Stimulated activated CD8-positive, alpha-beta memory T cell treated with anti-CD3 and anti-CD28 coated beads, Interleukin-4, amount 100 ng/mL, for 48 hours (primary cell): ENCODE measurements at regions not wholly inside any gene's neighbourhood (a gene's known extent, or its start where the extent isn't known, plus 50 kb on each side); places are given as distances from the start of the nearest gene placed in this dataset.
A peak's percentile ranks its signal among the peaks of the same experiment; 100 is the strongest.

Experiments
- DNase-seq: peaks from one replicate; pipeline ENCODE4 v3.0.0-alpha.2; 2020

DNA sequence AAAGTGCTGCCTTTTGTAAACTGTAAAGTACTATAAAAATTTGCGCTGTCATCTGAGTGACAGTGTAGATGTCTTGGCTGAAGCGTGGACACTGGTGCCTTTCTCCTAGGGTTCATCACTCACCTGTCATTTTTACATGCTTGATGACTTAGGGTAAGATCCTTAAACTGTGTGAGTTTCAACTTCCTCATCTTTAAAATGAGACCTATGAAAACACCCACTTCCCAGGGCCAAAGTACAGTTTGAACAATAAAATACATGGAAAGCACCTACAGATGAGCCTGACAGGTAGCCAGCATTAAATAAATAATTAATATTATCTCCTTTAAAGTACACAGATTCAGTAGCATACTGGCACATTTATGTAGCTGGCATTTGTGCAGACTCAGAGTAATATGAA, 309.9 kb downstream of the CHRM3 start:
- DNase-seq = no peak

DNA sequence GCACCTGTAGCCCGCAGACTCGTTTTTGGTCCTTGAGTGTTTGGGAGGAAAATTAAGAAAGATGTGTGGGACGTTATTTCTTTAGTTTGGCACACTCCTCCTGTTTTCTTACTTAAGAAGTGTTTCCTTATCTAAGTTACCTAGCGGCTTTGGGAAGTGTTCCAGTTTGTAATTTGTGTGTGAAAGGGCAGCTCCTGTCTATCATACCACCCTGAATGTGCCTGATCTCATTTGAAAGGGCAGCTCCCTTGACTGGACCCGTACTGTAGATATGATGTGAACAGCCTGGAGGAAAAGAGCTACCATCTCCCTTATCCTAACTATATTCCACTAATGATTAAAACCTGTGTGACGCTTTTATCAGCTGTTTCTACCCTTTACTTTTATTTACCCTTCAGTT, 314.3 kb downstream of the CHRM3 start:
- DNase-seq = no peak

DNA sequence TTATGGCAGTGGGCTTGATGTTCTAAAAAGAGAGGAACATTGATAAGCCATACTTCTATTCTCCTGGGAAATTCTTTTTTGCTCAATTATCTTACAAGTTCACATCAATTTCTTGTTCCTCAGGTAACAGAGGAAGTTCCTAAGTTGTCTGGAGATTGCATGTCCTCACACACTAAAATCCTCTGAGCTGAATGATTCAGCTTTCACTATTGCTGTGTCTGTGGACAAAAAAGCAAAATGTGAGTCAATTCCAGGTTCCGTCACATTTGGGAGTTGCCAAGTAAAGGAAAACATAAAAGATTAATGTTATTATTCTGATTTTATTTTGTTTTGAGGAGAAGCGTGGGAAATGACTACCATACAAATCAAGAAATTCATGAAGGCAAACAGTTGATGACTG, 316.7 kb downstream of the CHRM3 start:
- DNase-seq = no peak

DNA sequence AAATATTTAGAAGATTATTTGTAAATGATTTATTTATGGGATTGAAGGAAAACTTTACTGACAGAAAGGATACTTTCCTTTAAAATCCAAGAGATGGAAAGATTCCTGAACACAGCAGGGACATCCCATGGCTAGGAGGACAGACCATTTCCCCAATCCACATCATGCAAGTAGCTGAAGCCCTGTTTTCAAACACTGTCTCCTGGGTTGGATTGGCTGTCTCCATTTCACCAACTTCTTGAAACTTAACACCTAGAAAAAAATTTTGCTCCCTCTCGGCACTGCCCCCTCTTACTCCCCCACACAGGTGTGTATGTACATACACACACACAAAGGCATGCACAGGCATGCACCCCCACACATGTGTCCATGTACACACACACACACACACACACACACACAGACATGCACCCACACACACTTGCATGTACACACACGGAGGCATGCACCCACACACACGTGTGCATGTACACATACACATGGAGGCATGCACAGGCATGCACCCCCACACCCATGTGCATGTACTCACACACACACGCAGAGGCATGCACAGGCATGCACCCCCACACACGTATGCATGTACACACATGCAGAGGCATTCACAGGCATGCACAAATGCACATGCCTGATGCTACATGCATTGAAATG, 320.0 kb downstream of the CHRM3 start:
- DNase-seq = no peak

DNA sequence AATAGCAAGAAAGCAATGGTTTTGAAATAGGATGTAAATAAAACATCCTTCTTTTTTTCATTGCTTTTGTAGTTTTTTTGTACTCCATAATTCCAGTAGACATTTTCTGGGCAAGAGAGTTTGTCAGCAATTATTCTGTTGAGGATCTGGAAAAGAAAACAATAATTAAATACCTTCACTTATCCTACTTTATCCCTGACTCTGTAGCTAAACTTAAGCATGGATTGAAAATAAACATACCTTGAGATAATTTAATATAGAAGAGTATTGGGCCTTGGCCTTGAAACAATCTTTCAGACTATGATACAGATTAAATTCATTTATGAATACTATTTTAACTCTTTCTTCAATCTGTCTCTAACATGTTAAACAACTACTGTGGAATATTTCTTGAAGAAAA, 321.2 kb downstream of the CHRM3 start:
- DNase-seq = no peak

DNA sequence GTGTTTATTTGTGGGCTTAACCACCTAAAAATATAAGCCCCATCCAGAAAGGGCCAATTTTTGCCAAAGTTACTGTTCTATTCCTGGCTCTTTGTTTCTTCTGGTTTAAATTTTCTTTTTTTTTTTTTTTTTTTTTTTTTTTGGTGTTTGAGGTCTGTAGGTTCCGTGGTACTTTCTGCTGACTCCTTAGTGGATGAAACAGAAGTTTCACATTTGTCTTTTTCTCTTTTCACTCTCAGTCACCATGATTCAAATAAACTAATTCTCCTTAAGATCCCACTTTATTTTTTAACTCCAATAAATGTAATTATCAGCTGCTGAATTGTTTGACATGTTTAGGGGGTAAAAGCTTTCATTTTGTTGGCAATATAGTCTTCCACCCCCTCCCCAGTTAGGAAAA, 322.3 kb downstream of the CHRM3 start:
- no peak for DNase-seq

DNA sequence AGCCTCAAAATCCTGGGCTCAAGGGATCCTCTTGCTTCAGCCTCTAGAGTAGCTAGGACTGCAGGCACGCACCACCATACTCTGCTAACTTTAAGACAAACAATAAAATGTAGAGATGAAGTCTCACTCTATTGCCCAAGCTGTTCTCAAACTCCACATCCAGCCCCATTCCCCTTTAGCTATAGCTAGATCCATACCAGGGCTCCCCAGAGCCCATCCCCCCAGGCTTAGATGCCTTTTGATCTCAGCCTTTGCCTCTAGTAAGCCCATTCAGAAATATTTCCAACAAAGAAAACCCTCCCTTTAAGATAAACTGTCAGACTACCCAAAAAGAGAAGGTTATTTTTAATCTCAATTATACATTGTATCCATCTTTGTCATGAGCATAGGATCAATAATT, 325.4 kb downstream of the CHRM3 start:
- no peak for DNase-seq

DNA sequence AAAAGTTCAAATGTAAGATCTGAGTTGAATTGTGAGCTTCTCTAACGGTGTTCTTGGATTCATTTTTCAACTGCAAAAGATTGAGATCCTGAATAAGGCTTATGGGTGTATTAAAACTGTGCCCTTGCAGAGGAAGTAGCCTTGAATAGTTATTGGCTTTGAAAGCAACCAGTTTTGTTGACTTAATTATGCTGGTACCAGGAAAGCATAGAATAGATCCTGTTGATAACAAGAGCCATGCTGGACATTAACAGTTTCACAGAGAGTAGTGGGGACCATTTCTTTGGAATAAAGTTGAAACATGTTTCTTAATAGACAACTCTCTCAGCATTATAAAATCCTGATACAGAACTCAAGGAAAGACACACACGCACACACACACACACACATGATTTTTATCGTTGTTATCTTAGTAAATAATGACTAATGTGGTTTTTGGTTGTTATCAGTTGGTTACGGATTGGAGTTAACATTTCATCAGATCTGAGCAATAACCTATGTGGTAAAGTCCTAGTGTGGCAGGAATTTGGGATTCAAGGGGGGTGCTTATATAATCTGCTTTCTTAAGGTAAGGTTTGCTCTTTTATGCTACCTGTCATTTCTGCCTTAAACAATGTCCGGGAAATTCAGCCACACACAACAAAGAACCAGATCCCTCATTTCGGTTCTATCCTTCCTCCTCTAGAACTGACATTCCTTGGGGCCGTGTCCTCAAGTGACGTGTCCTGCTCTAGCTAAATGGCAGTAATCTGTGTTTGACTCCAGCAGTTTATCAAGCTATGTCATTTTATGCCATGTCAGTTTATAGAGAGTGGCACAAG, 330.9 kb downstream of the CHRM3 start:
- DNase-seq = no peak

DNA sequence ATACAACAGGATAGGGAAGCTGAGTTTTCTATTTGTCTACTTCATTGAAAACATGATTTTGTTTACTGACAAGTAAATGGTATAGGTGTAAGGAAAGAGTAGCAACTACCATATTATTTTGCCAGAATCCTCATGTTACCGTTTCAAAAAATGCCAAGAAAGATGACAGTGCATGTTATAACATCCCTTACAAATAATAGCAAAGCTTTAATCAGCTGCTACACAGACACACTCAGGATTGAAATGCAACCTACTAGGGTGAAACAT, 331.5 kb downstream of the CHRM3 start:
- no peak for DNase-seq

DNA sequence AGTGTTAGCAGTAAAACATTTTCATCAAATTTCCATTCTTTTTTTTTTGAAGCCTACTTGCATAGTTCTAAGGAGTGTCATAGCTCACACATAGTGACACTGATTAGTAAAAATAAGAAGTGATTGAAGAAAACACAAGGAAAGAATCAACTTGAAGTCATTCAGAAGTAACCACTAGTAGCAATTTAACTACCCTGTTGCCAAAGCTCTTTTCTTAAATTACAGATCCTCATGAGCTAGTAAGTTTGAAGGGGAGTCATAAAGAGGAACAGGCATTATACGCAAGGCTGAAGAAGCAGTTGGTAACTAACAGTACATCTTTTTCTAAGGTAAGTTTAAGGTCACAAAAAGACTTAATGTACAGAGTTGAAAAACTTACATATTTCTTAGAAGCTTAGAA, 332.2 kb downstream of the CHRM3 start:
- DNase-seq = no peak

DNA sequence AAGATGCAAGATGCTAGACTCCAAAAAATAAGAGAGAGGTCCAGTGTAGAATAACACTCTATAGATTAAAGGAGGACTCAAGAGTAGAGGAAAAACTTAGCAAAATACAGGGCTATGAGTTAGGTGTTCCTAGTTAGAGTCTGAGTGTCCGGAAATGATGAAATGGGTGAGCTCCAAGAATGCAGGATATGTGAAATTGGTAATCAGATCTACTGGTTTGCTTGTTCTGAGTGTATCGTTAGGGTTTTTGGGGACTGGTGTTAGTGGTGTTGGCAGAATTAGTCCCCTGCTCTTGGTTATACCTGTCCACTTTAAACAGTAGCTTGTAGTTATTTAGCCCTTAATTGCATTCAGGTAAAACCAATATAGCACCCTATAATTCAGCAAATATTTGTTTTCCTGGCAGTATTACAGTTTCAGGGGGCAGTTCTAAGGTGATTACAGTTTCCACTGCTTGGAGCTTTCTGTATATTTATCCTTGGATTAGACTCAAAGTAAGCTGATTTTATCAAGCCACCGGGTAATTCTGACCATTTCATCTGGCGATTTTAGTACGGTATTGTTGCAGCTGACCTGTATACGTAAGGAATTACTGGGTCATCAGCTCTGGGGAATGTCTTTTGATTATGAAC, 332.7 kb downstream of the CHRM3 start:
- no peak for DNase-seq

DNA sequence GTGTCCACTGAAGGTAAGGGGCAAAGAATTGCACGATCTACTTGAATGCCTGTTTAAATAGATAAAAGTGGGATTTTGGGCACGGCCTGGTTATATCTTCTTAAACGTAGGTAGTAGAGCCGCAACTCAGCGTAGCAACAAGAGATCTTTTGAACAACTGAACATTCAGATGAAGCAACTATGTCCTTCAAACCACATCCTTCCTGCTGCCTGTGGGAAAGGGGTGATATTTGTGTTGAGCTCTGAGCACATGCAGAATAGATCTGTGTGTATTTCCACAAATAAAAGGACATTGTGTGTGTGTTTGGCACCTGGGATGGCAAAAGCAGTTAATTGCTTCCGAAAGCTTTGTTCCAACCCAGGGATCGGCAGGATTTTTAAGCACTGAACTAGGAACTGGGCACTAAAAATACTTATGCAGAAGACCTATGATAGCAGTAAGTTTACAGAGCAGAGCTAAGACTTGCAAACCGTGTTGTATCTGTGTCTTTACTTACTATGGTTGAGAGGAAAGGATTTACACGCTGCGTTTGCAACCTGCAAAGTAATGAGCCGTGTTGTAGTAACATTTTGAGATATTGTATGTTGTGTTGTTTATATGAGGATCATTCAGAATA, 333.4 kb downstream of the CHRM3 start:
- peak; percentile 51 for DNase-seq

DNA sequence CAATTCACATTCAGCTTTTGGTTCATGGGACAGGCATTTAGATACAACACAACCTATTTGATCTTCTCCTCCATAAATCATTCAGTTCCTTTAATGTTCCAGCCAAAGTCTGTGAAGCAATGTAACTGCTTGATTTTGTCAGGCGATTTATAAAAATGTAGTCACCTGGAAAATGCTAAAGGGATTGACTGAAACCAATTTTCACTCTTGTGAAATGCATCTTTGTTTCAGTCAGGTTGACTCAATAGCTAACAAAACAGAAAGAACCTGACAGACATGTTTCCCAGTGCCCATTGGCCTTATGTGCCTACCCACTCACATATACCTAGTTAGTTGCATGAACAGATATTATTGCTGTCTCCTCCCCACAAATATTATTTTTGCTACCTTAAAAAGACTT, 335.7 kb downstream of the CHRM3 start:
- no peak for DNase-seq

DNA sequence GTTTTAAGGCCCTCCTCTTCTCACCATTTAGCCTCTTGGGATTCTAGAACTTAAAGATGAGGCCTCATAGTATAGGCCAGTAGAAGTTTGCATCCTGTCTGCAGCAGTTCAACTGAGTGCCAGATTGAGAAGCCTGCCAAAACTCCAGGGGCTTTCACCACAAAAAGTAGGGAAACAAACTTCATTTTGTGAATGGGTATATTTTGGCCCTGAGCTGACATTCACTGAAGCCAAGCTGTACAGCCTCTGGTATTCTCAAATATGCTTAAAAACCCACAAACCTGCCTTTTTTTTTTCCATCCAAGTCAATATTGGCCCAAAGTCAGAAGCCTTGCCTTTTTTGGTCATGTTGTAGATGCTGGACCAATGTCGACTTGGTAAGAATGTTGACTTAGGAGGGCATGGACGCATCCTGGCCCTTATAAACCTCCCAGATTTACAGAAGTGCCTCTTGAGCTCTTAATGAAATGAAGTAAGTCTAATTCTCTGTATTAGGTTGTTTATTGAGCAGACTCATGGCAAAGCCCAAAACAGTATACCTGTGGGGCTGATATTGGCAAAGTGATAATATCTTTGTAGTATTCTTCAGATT, 337.5 kb downstream of the CHRM3 start:
- no peak for DNase-seq

DNA sequence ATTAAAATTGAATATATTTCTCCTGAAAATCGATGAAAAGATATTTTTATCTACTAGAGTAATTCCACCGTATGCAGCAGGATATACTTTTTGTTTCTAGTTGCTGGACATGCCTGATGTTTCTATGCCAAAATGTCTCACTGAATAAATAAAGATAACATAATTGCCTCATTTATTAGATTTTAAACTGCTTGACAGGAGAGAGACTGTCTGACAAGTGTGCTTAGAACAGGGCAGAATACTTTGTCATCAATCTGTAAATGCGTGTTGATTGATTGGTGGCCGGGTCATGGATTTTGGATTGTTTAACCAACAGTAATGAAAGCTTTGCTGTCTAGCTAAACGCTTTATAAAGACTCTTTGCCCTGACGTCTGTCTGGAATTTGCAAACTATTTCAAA, 339.0 kb downstream of the CHRM3 start:
- DNase-seq = no peak

DNA sequence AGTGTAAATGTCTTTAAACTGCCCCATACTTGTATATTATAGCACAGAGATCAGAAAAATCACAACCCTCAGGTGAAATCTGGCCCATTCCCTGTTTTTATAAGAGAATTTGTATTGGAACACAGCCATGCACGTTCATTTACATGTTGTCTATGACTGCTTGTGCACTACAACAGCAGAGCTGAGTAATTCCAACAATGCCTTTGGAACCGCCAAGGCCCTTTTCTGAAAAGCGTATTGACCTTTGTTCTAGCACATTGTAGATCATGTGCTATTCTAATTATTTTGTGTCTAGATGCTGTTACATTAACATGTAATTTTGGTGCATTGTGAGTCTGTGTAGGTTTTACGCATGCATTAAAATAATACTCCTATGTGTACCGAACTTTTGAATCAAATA, 339.6 kb downstream of the CHRM3 start:
- no peak for DNase-seq

DNA sequence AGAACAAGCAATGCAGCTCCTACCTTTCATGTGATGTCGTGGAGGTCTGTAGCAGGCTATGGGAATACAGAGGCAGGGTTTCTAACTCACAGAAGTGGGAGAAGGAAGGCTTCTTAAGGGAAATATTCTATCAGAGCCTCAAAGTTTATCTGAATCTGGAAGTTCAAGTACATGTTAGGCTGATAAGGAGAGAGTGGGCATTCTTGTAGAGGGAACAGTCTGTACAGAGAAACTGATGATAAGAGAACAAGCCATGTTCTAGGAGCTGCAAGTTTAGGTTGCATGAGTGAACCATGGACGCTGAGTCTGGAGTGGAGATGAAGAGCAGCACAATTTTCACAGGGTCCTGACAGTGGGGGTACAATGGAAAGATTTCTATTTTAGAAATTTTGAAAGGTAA, 344.0 kb downstream of the CHRM3 start:
- DNase-seq = no peak

DNA sequence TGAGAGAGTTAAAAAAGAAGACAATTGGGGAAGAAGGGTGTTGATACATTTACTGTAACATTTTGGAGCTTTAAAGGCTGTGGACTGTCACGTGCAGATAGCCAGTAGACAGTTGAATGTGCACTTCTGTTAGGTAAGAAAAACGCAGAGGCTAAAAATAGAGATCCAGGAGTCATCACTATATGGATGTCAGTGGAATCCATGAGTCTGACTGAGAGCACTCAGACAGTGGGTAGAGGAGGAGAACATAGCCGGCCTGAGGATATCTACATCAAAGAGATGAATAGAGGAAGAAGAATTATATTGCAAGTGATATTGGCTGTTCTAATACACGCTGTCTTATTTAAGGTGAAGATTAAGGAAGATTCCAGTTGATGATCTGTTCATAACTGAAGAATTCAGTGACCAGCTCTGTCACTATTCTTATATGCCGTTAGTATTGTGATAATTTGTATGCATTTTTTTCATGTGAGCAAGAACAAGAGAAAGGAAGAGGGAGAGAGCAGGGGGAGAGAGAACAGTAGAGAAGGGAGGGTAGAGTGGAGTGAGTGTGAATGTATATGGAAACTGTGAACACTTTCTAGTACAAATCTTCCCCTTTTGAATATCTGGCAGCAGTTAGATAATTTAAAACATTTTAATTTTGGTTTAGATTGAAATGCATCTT, 344.8 kb downstream of the CHRM3 start:
- DNase-seq = no peak

DNA sequence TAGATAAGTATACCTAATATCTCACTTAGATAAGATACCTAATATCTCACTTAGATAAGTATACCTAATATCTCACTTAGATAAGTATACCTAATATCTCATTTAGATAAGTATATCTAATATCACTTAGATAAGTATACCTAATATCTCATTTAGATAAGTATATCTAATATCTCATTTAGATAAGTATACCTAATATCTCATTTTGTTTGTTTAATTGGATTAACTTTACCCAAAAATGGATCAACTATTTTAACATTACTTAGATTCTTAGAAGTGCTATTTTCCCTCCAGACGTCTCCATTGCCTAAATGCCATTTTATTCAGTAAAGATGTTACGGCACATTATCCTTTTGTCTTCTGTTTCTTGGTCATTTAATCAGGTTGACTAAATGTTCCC, 346.4 kb downstream of the CHRM3 start:
- no peak for DNase-seq

DNA sequence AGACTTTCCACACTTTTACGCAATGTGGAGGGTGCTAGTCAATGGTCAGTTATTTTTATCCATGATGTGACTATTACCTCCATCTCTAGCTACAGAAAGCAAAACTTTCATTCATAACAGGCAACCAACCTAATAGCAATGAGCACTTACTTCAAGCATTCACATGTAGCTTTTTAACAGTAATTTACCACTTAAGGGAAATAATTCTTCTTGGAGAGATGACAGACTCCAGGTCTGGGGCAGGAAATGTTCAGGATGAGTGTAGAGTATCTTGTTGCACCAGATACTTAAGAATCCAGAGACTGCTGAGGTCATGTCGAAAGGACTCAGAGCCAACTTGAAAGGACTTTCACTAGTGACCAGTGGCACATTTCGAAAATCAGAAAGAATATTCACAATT, 347.6 kb downstream of the CHRM3 start:
- DNase-seq = no peak

DNA sequence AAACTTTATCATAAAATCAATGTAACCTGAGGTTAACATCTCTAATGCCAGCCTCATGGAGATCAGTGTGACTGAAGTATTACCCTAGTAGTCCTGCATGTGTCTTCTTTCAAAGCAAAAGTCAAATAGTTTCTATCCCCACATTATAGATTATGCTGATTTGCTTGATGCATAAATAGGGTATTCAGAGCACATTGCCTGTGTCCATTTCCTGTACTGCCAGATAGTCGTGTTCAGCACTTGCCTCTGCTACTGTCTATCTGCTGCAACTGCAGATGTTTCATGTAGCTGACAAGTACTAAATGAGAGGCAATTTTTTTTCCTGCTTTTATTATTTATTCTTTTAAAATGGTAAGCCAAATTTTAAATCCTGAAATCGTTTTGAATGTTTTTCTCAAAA, 348.7 kb downstream of the CHRM3 start:
- no peak for DNase-seq

DNA sequence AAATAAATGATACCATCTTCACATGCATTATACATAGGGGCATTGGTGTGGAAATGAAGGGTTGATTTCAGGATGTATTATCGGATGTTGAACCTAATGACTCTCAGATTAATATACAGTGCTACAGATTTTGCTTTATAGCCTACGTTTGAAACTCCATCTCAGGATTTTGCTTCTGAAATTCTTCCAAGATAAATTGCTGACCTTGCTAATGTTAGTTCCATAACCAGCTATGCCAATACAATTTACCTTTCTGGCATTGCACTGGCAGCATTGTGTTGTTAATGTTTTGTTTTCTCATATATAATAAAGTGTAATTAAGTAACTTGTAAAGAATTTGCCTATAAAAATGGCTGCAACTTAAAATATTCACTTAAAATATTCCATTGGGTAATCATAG, 350.1 kb downstream of the CHRM3 start:
- DNase-seq = no peak

DNA sequence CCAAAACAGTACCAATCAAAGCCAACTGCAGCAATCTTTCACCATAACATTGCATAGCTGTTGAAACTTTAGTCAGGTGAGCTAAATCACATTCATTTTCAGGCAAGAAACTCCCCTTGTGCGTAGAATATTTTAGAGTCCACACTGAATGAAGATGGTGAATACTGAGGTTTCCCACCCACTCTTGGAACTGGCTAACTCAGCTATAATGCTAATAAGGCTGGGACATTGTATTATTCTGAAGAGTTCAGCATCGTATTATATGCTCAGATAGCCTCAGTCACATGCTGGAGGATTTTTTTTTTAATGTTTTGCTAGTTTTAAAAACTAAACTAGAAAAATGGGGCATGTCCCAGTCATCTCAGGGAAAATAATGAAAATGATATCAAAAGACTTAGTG, 352.3 kb upstream of the FMN2 start:
- no peak for DNase-seq
